GM23248 (cell line): ENCODE measurements at regions not wholly inside any gene's neighbourhood (a gene's known extent, or its start where the extent isn't known, plus 50 kb on each side); places are given as distances from the start of the nearest gene placed in this dataset.

Experiments
- EZH2 ChIP-seq: fragments of 200-600 bp; sonication (generic); IDR thresholded peaks from 2 replicates; pipeline ENCODE4 v1.6.1; 2018; ENCODE audit warnings: antibody characterized with exemption, mild to moderate bottlenecking; ENCODE audit not compliant: insufficient read depth, poor library complexity, severe bottlenecking
- EZH2phosphoT487 ChIP-seq: fragments of 200-600 bp; sonication (generic); IDR thresholded peaks from 2 replicates; pipeline ENCODE4 v1.6.1; 2018; ENCODE audit warnings: antibody characterized with exemption, moderate library complexity, mild to moderate bottlenecking, low read depth; ENCODE audit not compliant: insufficient read depth

- no peak for TF ChIP-seq EZH2
- TF ChIP-seq EZH2phosphoT487, result no peak
Observed at GRCh38 chr18:73901566-73901965, 246.1 kb downstream of the FBXO15 start.
